ENCODE measurements at regions not wholly inside any gene's neighbourhood (a gene's known extent, or its start where the extent isn't known, plus 50 kb on each side); places are given as distances from the start of the nearest gene placed in this dataset.

- TF ChIP-seq TEAD4 (IDR thresholded peaks at IDR 0.05) (peak; percentile 27; the same call in 1 of the 2 replicates), EP300 (IDR thresholded peaks at IDR 0.05; ENCODE audit: borderline replicate concordance) (no peak)
Observed at GRCh38 chr1:232123775-232124659, 497.4 kb downstream of the DISC1 start.

DNA sequence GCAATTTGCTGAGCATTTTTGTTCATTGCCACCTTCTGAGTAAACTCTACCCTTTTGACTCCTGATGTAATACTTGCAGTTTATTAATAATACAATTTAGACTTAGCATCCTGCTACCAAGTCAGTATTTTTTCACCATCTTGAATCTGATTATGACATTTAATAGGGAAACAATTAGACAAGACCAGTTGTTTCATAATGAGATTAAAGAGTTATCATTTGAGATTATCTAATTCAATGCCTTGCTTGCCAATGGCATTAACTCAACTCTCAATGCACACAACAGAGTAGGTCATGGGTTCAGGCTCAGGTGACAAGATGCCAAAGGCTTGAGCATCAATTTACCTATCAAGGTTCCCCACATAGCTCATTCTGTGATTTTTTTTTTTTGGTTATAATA lies 488.4 kb downstream of the DISC1 start:
- TF ChIP-seq CREB1 (IDR thresholded peaks at IDR 0.05; ENCODE audit: low read depth), result no peak
- no peak for TF ChIP-seq CEBPB (IDR thresholded peaks at IDR 0.05)
- TF ChIP-seq FOXM1 (IDR thresholded peaks at IDR 0.05; ENCODE audit: borderline replicate concordance, low read depth), result no peak
- no peak for TF ChIP-seq YY1 (IDR thresholded peaks at IDR 0.05; ENCODE audit: low read depth)
- TF ChIP-seq ZBTB7A (IDR thresholded peaks at IDR 0.05; ENCODE audit: low read depth), result no peak
- no peak for TF ChIP-seq TAF1 (IDR thresholded peaks at IDR 0.05; ENCODE audit: low read depth)
- TF ChIP-seq TCF12 (IDR thresholded peaks at IDR 0.05; ENCODE audit: low read depth), result no peak
- no peak for TF ChIP-seq RAD21 (IDR thresholded peaks at IDR 0.05; ENCODE audit: low read depth)
- TF ChIP-seq MAX (IDR thresholded peaks at IDR 0.05), result no peak
- TF ChIP-seq, protein P1, sequence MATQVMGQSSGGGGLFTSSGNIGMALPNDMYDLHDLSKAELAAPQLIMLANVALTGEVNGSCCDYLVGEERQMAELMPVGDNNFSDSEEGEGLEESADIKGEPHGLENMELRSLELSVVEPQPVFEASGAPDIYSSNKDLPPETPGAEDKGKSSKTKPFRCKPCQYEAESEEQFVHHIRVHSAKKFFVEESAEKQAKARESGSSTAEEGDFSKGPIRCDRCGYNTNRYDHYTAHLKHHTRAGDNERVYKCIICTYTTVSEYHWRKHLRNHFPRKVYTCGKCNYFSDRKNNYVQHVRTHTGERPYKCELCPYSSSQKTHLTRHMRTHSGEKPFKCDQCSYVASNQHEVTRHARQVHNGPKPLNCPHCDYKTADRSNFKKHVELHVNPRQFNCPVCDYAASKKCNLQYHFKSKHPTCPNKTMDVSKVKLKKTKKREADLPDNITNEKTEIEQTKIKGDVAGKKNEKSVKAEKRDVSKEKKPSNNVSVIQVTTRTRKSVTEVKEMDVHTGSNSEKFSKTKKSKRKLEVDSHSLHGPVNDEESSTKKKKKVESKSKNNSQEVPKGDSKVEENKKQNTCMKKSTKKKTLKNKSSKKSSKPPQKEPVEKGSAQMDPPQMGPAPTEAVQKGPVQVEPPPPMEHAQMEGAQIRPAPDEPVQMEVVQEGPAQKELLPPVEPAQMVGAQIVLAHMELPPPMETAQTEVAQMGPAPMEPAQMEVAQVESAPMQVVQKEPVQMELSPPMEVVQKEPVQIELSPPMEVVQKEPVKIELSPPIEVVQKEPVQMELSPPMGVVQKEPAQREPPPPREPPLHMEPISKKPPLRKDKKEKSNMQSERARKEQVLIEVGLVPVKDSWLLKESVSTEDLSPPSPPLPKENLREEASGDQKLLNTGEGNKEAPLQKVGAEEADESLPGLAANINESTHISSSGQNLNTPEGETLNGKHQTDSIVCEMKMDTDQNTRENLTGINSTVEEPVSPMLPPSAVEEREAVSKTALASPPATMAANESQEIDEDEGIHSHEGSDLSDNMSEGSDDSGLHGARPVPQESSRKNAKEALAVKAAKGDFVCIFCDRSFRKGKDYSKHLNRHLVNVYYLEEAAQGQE (IDR thresholded peaks at IDR 0.05; ENCODE audit: low read depth), result no peak

GRCh38 chr1:232112076-232112475 lies 485.5 kb downstream of the DISC1 start:
- TF ChIP-seq TEAD4 (IDR thresholded peaks at IDR 0.05), result no peak
- no peak for TF ChIP-seq RAD21 (IDR thresholded peaks at IDR 0.05; ENCODE audit: low read depth)
- no peak for TF ChIP-seq FOXM1 (IDR thresholded peaks at IDR 0.05; ENCODE audit: borderline replicate concordance, low read depth)
- TF ChIP-seq EGR1 (IDR thresholded peaks at IDR 0.05), result no peak
- no peak for TF ChIP-seq EP300 (IDR thresholded peaks at IDR 0.05; ENCODE audit: borderline replicate concordance)
- no peak for TF ChIP-seq CEBPB (IDR thresholded peaks at IDR 0.05)
- no peak for TF ChIP-seq YY1 (IDR thresholded peaks at IDR 0.05; ENCODE audit: low read depth)
- TF ChIP-seq TCF12 (IDR thresholded peaks at IDR 0.05; ENCODE audit: low read depth), result no peak
- TF ChIP-seq CREB1 (IDR thresholded peaks at IDR 0.05; ENCODE audit: low read depth), result no peak

GRCh38 chr1:232111611-232112010 lies 485.0 kb downstream of the DISC1 start:
- TF ChIP-seq CREB1 (IDR thresholded peaks at IDR 0.05; ENCODE audit: low read depth) (no peak), EGR1 (IDR thresholded peaks at IDR 0.05) (no peak), RAD21 (IDR thresholded peaks at IDR 0.05; ENCODE audit: low read depth) (no peak), TCF12 (IDR thresholded peaks at IDR 0.05; ENCODE audit: low read depth) (no peak), TEAD4 (IDR thresholded peaks at IDR 0.05) (no peak)
- TF ChIP-seq, protein P2, sequence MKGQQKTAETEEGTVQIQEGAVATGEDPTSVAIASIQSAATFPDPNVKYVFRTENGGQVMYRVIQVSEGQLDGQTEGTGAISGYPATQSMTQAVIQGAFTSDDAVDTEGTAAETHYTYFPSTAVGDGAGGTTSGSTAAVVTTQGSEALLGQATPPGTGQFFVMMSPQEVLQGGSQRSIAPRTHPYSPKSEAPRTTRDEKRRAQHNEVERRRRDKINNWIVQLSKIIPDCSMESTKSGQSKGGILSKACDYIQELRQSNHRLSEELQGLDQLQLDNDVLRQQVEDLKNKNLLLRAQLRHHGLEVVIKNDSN (IDR thresholded peaks at IDR 0.05), result no peak

DNA sequence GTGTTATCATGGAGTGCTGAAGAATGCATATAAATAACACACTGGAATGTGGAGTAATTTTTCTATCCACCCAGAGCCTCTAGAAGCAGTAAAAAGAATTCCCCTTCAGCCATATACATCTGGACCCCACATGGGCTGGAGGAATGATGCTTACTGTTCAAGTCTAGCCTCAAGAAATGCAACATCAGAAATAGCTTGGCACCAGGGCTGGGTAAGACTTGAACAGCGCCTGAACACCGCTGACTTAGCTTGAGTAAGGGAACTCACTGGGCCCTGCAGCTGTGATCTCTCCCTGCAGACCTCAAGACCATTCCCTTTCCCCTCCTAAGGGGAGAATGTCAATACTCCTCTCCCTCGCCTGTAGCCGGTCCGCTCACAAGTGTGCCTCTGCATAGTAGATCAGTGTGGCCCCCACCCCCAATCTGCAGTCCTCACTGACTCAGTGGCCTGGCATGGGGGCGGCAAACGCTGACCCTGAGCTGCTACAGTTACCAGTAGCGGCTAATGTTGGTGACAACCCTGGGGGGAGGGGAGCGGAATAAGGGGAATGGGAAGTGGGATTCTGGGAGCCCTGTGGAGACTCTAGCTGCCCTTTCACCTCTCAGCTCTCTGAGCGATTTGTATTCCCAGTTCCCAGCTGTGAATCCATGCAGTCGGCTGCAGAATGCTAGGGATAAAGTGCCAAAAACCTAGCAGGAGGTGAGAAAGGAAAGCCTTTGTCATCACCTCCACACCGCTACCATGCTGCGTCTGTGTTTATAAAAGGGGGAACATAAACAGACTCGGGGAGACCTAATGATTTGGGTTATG lies 483.9 kb downstream of the DISC1 start:
- TF ChIP-seq EGR1 (IDR thresholded peaks at IDR 0.05), result no peak

DNA sequence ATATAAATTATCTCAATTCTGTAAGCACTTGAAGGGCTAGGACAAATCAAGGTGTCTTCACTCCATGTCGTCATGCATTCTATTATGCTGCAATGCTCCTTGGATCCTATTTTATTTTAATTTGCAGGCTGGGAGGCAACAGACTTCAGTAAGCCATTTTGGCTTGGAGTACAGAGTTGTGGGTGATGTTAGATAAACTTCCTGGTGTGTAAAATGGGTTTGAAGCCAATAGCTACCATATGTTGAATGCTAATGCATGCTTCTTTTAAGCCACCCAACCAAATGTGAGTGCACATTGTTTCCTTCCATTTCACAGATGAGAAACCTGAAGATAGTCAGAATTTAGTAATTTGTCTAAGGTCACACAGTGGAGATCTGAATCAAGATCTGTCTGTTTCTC lies 482.8 kb downstream of the DISC1 start:
- TF ChIP-seq YY1 (IDR thresholded peaks at IDR 0.05; ENCODE audit: low read depth), result no peak
- no peak for TF ChIP-seq NFIC (IDR thresholded peaks at IDR 0.05)
- TF ChIP-seq TCF12 (IDR thresholded peaks at IDR 0.05; ENCODE audit: low read depth), result no peak
- TF ChIP-seq ZBTB7A (IDR thresholded peaks at IDR 0.05; ENCODE audit: low read depth), result no peak
- TF ChIP-seq RAD21 (IDR thresholded peaks at IDR 0.05; ENCODE audit: low read depth), result no peak
- TF ChIP-seq EGR1 (IDR thresholded peaks at IDR 0.05), result no peak
- TF ChIP-seq, protein P1 (IDR thresholded peaks at IDR 0.05; ENCODE audit: low read depth), result no peak
- TF ChIP-seq, protein P2 (IDR thresholded peaks at IDR 0.05), result no peak
- no peak for TF ChIP-seq MAX (IDR thresholded peaks at IDR 0.05)
- no peak for TF ChIP-seq EP300 (IDR thresholded peaks at IDR 0.05; ENCODE audit: borderline replicate concordance)
- TF ChIP-seq CEBPB (IDR thresholded peaks at IDR 0.05), result no peak
- no peak for TF ChIP-seq FOXM1 (IDR thresholded peaks at IDR 0.05; ENCODE audit: borderline replicate concordance, low read depth)
